NB4 (cell line): ENCODE measurements at regions not wholly inside any gene's neighbourhood (a gene's known extent, or its start where the extent isn't known, plus 50 kb on each side); places are given as distances from the start of the nearest gene placed in this dataset.

ENCODE experiments used
- DNase-seq: peaks from one replicate; pipeline ENCODE4 v3.0.0; 2010; ENCODE audit warnings: low read depth
- H3K4me3 ChIP-seq: one replicate; pipeline ENCODE4 v1.5.1; 2011; ENCODE audit warnings: mild to moderate bottlenecking, low read depth, low read length, moderate library complexity
- MYC ChIP-seq: IDR thresholded peaks from 2 replicates; pipeline ENCODE4 v1.6.1; 2011; ENCODE audit warnings: low read depth, low read length
- POLR2A ChIP-seq: IDR thresholded peaks from 2 replicates; pipeline ENCODE4 v1.6.1; 2011; ENCODE audit warnings: mild to moderate bottlenecking; ENCODE audit not compliant: insufficient read length; ENCODE audit errors: extremely low read depth
- TF ChIP-seq, protein P1 (sequence below): IDR thresholded peaks from one replicate; pipeline ENCODE4 v1.5.1; 2012; ENCODE audit warnings: low read depth, low read length
- TF ChIP-seq, protein P2 (sequence below): IDR thresholded peaks from 2 replicates; pipeline ENCODE4 v1.6.1; 2011; ENCODE audit warnings: low read depth, low read length

DNA sequence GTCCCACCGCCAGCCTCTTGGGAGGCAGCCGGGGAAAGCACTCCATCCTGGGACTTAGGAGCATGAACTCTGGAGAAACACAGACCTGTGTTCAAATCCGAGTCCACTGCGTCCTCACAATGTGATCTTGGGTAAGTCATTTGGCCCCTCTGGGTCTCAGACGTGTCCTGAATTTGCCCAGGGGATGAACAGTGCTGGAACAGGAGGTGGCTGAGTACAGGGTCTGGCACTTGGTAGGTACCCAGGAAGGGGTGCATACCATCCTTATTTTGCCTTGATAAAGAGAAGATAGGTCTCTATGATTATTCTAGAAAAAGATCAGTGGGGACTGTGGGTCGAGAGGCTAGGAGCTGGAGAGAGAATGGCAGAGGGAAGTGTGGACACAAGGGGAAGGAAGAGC is 135.7 kb downstream of the FGF18 start:
- no peak overlapping the region for H3K4me3 ChIP-seq
- TF ChIP-seq, protein P1, sequence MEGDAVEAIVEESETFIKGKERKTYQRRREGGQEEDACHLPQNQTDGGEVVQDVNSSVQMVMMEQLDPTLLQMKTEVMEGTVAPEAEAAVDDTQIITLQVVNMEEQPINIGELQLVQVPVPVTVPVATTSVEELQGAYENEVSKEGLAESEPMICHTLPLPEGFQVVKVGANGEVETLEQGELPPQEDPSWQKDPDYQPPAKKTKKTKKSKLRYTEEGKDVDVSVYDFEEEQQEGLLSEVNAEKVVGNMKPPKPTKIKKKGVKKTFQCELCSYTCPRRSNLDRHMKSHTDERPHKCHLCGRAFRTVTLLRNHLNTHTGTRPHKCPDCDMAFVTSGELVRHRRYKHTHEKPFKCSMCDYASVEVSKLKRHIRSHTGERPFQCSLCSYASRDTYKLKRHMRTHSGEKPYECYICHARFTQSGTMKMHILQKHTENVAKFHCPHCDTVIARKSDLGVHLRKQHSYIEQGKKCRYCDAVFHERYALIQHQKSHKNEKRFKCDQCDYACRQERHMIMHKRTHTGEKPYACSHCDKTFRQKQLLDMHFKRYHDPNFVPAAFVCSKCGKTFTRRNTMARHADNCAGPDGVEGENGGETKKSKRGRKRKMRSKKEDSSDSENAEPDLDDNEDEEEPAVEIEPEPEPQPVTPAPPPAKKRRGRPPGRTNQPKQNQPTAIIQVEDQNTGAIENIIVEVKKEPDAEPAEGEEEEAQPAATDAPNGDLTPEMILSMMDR: no peak
- TF ChIP-seq POLR2A: no peak
- TF ChIP-seq, protein P2, sequence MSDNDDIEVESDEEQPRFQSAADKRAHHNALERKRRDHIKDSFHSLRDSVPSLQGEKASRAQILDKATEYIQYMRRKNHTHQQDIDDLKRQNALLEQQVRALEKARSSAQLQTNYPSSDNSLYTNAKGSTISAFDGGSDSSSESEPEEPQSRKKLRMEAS: no peak
- TF ChIP-seq MYC: no peak
- no peak for DNase-seq

DNA sequence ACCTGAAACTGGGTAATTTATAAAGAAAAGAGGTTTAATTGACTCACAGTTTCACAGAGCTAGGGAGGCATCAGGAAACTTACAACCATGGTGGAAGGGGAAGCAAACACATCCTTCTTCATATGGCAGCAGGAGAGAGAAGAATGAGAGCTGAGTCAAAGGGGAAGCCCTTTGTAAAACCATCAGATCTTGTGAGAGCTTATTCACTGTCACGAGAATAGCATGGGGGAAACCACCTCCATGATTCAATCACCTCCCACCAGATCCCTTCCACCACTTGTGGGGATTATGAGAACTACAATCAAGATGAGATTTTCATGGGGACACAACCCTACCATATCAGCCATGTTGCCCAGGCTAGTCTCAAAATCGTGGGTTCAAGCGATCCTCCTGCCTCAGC is 143.4 kb downstream of the FGF18 start:
- TF ChIP-seq MYC (no peak), POLR2A (no peak)
- TF ChIP-seq, protein P1: no peak
- TF ChIP-seq, protein P2: no peak
- no peak overlapping the region for H3K4me3 ChIP-seq
- DNase-seq: no peak

DNA sequence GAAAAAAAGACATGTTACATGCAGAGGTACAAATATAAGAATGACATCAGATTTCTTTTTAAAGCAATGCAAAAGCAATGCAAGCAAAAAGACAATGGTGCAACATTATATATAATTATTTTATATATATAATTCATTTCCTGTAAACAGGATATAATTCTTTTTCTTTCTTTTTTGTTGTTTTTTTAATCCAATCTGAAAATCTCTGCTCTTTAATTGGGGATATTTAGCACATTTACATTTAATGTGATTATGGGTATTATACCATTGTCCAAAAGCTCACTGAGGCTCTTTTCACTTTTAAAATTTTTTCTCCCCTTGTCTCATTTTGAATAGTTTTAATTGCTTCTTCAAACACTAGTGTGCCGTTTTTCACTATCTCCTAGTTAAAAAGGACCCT is 148.9 kb downstream of the FGF18 start:
- no peak overlapping the region for H3K4me3 ChIP-seq
- TF ChIP-seq, protein P1: no peak
- TF ChIP-seq POLR2A (no peak), MYC (no peak)
- TF ChIP-seq, protein P2: no peak
- no peak for DNase-seq

DNA sequence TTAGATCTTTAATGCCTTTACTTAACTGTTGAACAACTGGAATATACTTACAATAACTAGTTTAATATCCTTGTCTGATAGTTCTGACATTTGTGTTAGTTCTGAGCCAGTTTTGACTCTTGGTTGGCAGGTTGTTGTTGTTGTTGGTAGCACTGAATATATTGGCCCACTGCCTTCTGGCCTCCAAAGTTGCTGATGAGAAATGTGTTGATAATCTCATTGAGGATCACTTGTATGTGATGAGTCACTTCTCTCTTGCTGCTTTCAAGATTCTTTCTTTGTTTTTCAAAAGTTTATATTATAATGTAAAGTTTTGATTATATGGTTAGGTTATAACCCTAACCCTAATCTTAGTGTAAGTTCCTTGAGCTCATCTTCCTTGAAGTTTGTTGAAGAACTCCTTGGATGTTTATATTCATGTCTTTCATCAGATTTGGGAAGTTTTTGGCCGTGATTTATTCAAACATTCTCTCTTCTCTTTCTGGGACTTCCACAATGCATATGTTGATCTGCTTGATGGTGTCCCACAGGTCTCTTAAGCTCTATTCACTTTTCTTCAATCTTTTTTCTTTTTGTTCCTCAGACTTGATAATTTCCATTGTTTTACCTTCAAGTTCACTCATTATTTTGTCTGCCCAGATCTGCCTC is 149.7 kb downstream of the FGF18 start:
- TF ChIP-seq, protein P2: no peak
- no peak for TF ChIP-seq POLR2A
- TF ChIP-seq, protein P1: no peak
- TF ChIP-seq MYC: no peak
- no peak for DNase-seq

DNA sequence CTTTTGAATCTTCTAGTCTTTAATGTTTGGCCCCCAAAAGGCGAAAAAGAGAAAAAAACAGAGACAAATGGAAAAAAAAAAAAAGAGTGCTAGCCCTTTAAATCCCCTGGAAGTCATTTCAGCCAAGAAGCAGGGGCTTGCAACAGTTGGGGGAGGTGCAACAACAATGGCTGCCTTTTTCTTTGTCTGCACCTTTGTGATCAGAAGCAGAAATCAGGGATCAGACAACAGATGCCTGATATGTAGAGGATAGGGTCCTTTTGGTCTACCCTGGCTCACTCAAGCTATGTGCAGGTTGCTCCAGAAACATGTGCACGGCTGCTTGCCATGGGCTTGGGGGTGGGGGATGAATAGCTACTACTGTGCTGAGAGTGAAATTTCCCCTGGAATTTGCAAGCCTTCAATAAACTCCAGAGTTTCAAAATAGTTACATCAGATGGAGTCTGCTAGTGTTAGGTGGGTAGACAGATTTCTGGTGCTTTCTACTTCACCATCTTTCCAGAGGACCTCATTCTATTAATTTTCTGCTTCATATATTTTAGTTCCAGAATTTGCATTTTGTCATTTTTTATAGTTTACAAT is 150.9 kb downstream of the FGF18 start:
- no peak for TF ChIP-seq MYC
- TF ChIP-seq POLR2A: no peak
- TF ChIP-seq, protein P1: no peak
- TF ChIP-seq, protein P2: no peak
- no peak for DNase-seq
- no peak overlapping the region for H3K4me3 ChIP-seq

More for the DNA sequence above, 149.7 kb downstream of the FGF18 start:
- no peak overlapping the region for H3K4me3 ChIP-seq
